ELR (cell line): ENCODE measurements at regions not wholly inside any gene's neighbourhood (a gene's known extent, or its start where the extent isn't known, plus 50 kb on each side); places are given as distances from the start of the nearest gene placed in this dataset.
"Not testable (repeated sequence)": the region's sequence is repeated elsewhere in the genome, so short reads cannot be mapped to it uniquely, and the experiment has no call there.

ENCODE experiments used
- DNase-seq: peaks from one replicate; pipeline ENCODE4 v3.0.0-alpha.2; 2015; ENCODE audit warnings: low read depth

DNA sequence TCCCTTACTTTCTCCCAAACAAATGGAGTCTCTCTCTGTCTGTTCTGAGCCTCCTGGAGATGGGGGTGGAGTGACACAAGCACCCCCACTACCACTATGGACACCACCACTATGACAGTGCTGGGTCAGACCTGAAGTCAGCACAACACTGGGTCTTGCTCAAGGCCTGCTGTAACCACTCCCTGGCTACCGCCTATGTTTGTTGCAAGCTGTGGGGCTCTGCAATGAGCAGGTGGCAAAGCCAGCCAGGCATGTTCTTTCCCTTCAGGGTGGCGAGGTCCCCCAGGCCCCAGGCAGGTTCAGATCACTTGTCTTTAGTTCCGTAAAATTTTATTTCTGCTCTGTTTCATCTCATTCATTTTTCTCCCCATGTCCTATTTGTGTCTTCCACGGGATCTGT lies 349.8 kb downstream of the TMEM121 start:
- DNase-seq = no peak

GRCh38 chr14:105876829-105877228 lies 350.4 kb downstream of the TMEM121 start:
- no peak for DNase-seq

GRCh38 chr14:105877645-105878044 lies 351.3 kb downstream of the TMEM121 start:
- DNase-seq = no peak

DNA sequence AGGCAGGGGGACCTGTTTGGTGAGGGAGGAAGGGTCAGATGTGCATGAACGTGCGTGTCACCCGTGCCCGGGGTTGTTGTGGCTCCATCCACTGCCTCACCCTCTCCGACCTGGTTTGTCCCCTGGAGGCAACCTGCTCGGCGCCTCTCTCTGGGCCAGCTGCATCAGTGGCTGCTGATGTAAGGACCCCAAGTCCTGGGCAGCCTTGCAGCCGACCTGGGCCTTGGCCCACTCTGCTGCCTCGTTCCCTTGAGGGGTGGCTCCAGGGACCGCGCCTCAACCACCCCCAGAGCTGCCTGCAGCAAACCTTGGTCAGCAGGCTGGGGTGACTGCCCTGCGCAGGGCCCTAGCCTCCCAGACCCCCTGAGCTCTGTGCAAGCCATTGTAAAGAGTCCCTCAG lies 351.7 kb downstream of the TMEM121 start:
- DNase-seq = no peak

DNA sequence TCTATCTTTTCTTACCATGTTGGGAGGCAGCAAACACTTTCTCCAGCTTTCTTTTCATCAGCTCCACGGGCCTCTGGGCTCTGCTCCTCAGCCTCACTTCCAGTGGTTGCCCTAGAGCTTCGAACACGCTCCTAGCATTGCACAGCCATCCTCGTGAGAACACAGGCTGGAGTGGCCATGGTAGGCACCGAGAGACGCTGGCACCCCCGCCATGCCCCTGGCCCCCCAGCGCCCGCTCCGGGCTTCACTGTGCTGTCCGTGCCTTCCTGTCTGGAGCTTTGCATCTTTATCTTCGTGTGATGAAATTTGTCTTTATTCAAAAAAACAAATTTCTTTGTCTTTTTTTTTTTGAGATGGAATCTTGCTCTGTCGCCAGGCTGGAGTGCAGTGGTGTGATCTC lies 352.2 kb downstream of the TMEM121 start:
- DNase-seq = no peak

- no peak for DNase-seq
Observed at GRCh38 chr14:105879503-105879866, 353.1 kb downstream of the TMEM121 start.

- no peak for DNase-seq
Observed at GRCh38 chr14:105879867-105880561, 353.6 kb downstream of the TMEM121 start.

DNA sequence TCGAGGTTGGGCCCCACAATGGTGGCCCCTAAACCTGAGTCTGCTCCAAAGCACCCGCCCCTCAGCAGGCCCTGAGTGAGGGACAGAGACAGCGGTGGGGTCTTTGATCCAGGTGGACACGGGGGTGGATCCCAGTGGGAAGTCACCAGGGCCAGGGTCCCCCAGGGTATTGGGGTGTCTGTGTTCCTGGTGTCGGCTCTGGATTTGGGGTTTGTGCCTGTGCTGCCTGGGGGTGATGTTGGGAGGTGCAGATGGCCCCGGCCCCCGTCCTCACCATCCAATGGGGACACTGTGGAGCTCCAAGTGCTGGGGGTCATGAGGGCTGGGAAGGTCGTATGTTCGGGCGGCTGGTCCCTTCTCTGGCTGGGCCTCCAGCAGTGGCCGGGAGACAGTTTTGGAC lies 354.2 kb downstream of the TMEM121 start:
- DNase-seq = no peak

DNA sequence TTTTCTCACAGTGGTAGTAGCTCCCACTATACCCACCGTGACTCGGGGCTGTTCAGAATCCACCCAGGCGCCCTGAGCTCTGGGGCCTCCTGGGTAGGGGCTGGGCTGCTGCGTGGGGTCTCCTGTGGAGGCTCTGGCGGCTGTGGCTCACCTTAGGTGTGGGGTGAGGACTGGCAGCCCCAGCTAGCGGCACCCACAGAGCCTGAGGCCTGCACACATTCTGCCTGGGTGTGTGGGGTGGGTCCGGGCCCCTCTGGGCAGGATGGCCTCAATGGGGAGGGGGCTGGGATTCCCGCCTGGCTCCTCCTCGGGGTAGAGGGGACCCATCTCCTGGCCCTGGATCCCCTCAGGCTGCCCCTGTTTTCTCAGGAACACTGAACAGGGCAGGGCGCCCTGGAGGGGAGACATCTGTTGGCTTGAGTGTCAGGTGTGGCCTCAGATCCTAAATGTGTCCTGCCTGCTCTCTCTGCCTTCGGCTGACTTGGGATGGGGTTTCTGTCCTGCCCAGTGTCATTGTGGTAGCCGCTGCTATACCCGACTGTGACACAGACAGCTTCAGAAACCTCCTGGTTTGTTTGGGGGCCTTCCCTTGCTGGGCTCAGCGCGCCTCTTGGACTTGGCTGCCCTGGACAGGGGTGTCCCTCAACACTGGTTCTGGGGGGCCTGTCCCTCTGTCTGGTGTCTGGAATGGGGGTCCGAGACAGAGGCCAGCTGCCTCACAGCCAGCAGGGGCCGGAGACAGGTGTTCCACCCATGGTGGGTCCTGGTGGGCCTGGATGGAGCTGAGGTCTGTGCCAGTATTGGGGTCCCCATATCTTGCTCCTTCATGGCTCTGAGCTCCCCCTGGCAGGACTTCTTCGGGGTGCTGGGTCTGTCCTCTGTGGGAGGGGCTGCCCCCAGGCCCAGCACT lies 354.9 kb downstream of the TMEM121 start:
- DNase-seq = no peak

DNA sequence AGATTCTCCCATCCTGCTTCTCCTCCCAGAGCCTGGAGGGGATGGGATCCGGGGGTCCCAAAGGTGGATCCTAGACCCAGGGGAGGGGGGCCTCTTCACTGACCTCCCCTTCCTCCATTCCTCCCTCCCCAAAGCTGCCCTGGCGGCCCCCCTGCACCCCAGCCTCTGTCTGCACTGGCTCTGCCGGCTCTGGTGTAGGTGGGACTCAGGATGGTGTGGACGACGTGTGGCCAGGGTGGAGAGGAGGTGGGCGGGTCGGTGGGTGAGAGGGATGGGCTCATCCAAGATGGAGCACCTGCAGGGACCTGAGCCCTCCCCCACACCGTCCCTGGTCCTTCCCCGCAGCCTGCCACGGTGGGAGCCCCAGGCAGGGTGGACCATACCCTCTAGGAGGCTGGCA lies 355.6 kb downstream of the TMEM121 start:
- not testable (repeated sequence) for DNase-seq

GRCh38 chr14:105882626-105883025 lies 356.2 kb downstream of the TMEM121 start:
- DNase-seq = no peak

DNA sequence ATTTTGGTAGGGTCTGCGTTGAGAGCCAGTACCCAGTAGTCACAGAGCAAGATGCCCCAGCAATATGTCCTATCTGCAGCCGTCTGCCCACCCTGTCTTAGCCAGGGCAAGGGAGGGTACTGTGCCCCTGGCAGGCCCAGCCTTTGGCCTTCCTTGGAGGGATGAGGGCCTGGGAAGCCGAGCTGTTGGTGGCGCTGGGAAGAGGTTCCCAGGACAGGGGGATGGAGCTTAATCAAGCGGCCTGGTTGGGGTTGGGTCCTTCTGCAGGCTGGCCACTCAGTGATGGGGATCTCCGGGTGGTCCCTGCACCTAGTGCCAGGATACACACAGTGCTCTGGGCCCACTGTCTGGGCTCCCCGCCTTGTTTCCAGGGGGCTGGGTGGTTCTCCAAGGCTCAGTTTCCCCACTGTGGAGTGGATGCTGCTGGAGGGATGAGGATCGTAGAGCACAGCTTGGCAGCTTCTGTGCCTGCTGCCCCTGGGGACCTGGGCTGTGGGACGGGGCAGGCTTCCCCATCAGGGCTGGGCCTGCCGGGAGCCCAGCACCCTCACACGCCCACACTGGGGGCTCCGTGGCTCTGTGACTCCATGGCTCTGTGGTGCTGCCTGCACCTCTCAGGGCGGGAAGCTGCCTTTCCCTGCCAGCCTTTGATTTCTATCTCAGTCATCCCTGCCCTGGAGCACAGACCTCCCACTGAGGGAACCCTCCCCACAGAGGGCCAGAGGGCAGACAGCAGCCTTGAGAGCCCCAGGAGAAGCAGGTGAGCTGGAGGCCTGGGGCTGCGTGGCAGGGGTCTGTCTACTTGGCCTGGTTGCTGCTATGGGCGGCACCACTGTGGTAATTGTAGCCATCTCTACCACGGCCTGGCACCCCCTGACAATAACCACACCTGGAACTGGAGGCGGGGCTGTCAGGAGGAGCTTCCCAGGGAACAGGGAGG lies 357.0 kb downstream of the TMEM121 start:
- no peak for DNase-seq

GRCh38 chr14:105884192-105884807 lies 357.9 kb downstream of the TMEM121 start:
- not testable (repeated sequence) for DNase-seq

DNA sequence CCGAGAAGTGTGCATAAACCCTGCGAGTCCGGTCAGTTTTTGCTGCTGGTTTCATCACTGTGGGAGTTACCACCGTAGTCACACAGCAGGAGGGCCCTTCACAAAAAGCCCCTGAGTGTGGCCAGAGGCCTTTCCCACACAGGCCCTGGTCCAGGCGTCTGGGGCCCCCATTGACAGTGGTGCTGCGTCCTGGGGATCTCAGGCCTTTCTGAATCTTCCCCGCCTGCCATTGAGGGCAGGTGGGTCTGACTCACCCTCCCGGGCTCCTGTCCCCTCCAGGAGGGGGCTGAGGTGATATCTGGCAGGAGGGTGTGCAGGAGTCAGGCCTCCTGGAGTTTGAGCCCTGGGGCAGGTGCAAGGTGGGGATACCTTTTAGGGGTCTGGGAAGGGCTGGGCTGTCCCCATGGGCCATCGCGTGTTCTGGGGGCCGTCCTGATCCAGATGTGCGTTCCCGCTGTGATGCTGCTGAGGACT lies 358.5 kb downstream of the TMEM121 start:
- DNase-seq = no peak

DNA sequence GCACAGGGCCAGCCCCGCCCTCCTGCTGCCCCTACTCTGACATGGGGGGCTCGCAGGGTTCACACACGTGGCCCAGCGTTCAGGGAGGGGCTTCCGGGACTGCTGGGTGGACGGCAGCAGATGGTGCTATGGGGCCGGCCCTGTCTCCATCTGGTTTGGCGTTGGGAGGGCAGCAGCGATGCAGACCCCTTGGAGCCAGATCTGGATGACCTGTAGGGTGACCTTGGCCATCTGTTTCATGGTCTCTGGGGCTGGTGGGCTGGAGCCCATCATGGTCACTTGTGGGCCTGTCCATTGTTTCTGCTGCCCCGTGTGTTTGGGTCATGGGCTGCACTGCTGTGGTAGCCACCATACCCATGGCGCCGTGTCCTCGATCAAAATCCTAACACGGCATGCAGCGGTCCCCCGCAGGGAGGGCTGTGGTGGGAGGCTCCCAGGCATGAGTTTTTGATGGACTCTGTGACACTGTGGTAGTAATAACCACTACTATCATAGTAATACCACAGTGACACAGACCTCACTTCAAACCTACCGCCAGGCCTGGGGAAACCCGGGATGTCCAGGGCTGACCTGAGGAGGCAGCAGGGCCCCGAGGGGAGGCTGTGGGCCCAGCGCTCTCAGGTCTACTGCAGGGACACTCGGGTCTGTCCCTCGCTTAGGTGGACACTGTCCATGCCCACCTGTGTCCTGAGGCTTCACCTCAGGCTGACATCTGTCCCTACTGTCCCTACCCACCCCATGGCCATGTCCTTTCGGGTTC lies 359.4 kb downstream of the TMEM121 start:
- DNase-seq = no peak

DNA sequence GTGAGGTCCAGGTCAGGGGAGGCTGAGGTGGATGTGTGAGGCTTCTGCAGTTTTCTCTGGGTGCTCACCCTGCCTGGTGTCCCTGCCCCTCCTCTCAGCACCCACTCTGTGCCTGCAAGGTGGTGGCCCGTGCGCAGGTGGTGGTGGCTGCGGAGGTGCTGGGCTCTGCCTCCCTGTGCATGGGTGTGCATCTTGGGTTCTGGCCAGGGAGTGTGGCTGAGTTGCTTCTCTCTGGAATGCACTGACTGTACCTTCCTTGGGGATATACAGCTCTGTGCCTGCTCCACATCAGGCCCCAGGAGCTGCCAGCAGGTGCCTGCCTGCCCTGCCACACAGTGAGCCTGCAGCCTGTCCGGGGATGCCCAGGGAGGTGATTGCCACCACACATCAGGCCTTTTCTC lies 360.4 kb downstream of the TMEM121 start:
- not testable (repeated sequence) for DNase-seq

GRCh38 chr14:105887692-105888091 lies 361.3 kb downstream of the TMEM121 start:
- DNase-seq = no peak

DNA sequence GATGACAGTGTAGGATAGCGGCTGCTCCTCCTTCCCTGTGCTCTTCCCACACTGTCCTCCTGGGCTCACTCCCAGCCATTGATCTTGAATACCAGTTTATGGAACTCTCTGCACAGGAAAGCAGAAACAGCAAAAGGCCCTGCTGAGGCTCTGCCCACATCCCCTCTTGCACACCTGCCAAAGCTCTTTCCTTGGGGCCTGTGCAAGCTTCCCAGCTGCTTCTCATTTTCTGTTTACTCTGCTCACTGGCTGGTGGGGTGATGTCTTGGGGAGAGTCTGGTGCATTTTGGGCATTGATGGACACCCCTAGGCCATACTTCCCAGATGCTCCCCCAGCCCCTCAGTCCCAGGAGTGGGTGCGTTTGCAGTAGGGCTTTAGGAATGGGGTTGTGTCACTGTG lies 361.8 kb downstream of the TMEM121 start:
- DNase-seq = no peak

GRCh38 chr14:105888784-105889665 lies 362.6 kb downstream of the TMEM121 start:
- DNase-seq = no peak
